ENCODE measurements at regions not wholly inside any gene's neighbourhood (a gene's known extent, or its start where the extent isn't known, plus 50 kb on each side); places are given as distances from the start of the nearest gene placed in this dataset.

GRCh38 chr4:27568236-27568951 is 707.8 kb downstream of the STIM2 start:
- ChIA-PET CTCF (no interaction called here), POLR2A (no interaction called here)
- TF ChIP-seq CTCF (IDR thresholded peaks at IDR 0.05; ENCODE audit: control extremely low read depth, extremely low read depth, low read depth, missing control alignments): no peak
- DNase-seq (ENCODE audit: extremely low spot score): no peak

DNA sequence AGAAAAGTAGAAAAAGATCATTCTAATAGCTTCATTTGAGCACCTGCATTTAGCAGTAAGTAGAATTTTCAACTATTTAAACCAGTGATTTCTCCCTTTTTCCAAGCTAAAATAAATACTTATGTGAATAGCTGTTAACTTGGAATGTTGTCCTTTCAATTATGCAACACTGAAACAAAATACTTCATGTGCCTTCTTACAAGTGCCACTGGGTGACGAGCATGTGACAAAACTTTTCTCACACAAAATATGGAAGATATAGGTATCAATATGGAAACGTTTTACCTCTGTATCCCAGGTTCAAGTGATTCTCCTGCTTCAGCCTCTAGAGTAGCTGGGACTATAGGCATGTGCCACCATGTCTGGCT is 708.3 kb downstream of the STIM2 start:
- ChIA-PET POLR2A (no interaction called here), CTCF (no interaction called here)
- DNase-seq (ENCODE audit: extremely low spot score): no peak
- no peak for TF ChIP-seq CTCF (IDR thresholded peaks at IDR 0.05; ENCODE audit: control extremely low read depth, extremely low read depth, low read depth, missing control alignments)

DNA sequence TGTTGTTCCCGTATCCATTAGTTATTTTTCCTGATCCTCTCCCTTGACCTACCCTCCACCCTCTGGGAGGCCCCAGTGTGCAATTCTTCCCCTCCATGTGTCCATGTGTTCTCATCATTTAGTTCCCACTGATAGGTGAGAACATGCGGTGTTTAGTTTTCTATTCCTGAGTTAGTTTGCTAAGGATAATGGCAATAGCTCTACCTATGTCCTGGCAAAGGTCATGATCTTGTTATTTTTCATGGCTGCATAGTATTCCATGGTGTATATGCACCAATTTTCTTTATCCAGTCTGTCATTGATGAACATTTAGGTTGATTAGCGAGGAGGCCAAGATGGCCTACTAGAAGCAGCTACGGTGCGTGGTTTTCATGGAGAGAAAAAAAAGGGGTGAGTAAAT is 714.1 kb downstream of the STIM2 start:
- POLR2A ChIA-PET: no interaction called here
- CTCF ChIA-PET: interaction anchor here (3.4 kb wide), 1 partner anchor 10 kb away, joined by 8 read pairs; no protein-coding TSS in a partner anchor
- DNase-seq (ENCODE audit: extremely low spot score): no peak
- TF ChIP-seq CTCF (IDR thresholded peaks at IDR 0.05; ENCODE audit: control extremely low read depth, extremely low read depth, low read depth, missing control alignments): no peak

DNA sequence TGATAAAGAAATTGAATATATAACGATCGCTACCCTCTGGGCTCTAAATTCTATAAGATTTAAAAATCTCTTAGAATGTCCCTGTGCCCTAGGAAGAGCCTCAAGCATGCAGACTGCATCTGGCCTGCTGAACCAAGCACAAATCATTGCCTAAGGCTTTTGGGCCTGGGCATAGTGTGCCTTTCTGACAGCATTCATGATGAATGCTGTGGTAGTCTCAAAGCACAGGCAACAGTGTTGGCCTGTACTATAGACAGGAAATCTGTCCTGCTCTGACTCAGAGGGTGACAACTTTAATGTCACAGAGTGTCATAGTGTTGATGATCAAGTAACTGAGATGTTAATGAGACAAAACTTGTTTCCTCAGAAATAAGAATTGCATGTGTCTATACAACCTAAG is 717.3 kb downstream of the STIM2 start:
- ChIA-PET CTCF (interaction anchor here (1.2 to 1.3 kb wide), 2 partner anchors 9 to 18 kb away, joined by 4 read pairs; no protein-coding TSS in a partner anchor), POLR2A (no interaction called here)
- no peak for DNase-seq (ENCODE audit: extremely low spot score)
- TF ChIP-seq CTCF (IDR thresholded peaks at IDR 0.05; ENCODE audit: control extremely low read depth, extremely low read depth, low read depth, missing control alignments): no peak

DNA sequence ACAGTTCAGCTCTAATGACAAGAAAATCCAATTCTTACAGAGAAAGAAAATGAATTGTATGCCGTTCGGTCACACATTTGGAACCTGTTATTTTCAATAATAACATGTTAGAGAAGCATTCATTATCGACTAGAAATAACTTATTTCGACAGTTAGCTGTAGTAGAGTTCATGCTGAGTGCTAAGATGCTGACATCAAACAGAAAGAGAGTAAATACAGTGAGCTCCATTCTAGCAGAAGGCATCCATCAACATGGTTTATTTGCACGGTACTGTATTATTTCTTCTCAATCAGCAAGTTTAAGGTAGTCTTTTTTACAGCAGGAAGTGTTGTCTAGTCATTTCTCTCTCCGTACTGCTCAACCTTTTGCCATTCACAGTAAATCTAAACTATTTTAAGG is 732.1 kb downstream of the STIM2 start:
- ChIA-PET POLR2A (no interaction called here), CTCF (no interaction called here)
- DNase-seq (ENCODE audit: extremely low spot score): no peak

GRCh38 chr4:27594922-27595321 is 734.3 kb downstream of the STIM2 start:
- CTCF ChIA-PET: interaction anchor here (2.4 kb wide), 1 partner anchor 11 kb away, joined by 14 read pairs; no protein-coding TSS in a partner anchor
- TF ChIP-seq CTCF (IDR thresholded peaks at IDR 0.05; ENCODE audit: control extremely low read depth, extremely low read depth, low read depth, missing control alignments): no peak
- POLR2A ChIA-PET: no interaction called here

More for the DNA sequence above, 732.1 kb downstream of the STIM2 start:
- no peak for TF ChIP-seq CTCF (IDR thresholded peaks at IDR 0.05; ENCODE audit: control extremely low read depth, extremely low read depth, low read depth, missing control alignments)

More at GRCh38 chr4:27594922-27595321, 734.3 kb downstream of the STIM2 start:
- no peak for DNase-seq (ENCODE audit: extremely low spot score)
